ENCODE measurements at regions not wholly inside any gene's neighbourhood (a gene's known extent, or its start where the extent isn't known, plus 50 kb on each side); places are given as distances from the start of the nearest gene placed in this dataset.
A peak's percentile ranks its signal among the peaks of the same experiment; 100 is the strongest.

DNA sequence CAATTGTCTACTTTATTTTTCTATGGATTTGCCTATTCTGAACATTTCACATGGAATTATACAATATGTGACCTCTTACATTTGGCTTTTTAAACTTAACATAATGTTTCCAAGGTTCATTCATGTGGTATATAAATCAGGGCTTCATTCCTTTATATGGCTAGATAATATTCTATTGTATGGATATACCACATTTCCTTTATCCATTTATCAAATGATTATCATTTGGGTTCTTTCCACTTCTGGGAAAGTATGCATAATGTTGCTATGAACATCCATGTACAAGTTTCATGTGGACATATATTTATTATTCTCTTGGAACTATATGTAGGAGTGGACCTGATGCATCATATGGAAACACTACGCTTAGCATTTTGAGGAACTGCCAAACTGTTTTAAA, 99.7 kb upstream of the NCKAP5 start:
- DNase-seq: no peak

DNA sequence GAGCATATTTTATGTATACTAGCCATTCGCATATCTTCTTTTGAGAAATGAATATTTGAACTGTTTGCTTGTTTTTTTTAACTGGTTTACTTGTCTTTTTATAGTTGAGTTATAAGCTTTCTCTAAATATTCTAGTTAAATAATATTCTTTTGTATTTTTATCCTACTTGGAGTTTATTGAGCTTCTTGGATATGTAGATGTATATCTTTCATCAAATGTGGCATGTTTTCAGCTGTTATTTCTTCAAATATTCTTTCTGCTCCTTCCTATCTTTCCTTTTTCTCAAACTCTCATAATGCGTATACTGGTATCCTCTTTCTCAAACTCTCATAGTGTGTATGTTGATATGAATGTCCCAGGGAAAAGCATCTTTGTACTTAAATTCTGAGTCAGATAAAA, 100.3 kb upstream of the NCKAP5 start:
- DNase-seq: no peak

DNA sequence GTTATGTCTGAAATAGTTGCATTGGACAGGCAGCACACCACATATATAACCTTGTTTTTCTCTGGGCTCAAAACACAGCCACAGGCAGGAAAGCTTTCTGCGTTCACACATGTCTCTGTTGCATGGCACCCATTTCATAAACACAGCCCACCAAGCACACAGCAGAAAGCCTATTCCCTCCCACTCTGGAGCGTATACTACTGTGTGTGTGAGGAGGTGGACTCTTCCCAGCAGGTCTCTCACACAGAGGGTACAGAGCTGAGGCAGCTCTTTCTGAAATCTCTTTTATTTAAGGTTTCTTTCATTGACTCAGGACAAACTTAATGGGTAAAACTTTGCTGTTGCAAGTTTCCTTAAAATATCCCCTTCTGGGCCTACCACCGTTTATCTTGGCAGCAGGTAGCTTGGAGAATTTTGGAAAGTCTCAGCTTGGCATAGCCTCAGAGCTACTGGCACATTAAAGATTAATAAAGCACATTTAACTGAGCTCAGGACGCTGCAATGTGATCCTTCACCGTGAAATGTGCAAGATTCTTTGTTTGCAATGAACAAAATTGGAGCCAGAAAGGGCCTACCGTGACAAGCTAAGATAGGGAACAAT, 105.1 kb upstream of the NCKAP5 start:
- no peak for DNase-seq

DNA sequence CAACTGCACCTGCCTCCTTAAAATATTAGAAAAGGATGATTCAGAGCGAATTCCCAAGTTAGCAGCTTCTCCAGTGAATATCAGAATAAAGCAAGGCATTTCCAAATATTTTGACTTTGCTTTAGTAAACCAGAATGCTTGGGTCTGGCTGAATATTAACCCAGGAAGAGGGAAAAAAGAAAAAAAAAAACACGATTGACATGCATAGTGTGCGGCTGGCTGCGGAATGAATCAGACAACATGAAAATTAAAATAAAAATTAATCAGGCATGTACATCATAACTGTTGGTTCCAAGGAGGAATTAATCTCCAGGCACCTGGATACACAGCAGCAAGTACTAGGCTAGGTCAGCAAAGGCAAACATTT, 105.8 kb upstream of the NCKAP5 start:
- DNase-seq: no peak

DNA sequence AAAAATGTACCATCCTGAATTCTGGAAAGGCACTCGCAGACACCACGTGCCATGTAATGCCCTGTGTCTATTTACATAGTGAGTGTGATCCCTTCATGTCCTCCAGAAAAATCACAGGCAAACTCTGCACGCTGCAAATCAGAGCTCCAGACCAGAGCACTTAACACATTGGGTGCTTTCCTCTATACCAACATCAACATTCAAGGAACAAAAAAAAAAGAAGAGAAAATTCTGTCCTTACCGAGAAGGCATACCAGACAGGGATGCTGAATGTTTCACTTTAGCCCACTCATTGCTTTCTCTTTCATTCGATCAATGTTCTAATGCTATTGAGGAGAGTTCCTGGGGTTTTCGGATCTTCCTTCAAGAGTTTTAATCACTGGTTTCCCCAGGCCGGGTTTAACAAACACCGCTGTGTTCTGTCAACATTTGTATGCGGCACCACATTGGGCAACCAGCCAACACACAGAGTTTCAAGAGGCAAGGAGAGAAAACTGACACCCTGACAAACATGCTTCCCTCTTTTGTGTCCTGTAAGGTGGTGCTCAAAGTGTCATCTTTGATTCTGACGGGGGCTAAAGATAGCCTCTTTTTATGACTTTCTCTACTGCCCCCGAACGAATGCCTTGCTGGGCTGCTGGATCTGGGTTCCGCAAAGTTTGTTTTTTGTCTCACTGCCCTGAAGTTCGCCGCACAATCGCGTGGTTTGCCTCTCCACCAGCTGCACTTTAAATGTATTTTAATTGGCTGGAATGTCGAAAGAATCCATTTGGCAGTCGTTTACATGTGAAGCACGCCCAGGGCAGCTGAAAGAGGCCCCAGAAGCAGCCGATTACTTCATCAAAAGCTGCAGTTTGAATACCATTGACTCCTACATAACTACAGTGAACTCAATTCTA, 106.4 kb upstream of the NCKAP5 start:
- peak; percentile 78 for DNase-seq

DNA sequence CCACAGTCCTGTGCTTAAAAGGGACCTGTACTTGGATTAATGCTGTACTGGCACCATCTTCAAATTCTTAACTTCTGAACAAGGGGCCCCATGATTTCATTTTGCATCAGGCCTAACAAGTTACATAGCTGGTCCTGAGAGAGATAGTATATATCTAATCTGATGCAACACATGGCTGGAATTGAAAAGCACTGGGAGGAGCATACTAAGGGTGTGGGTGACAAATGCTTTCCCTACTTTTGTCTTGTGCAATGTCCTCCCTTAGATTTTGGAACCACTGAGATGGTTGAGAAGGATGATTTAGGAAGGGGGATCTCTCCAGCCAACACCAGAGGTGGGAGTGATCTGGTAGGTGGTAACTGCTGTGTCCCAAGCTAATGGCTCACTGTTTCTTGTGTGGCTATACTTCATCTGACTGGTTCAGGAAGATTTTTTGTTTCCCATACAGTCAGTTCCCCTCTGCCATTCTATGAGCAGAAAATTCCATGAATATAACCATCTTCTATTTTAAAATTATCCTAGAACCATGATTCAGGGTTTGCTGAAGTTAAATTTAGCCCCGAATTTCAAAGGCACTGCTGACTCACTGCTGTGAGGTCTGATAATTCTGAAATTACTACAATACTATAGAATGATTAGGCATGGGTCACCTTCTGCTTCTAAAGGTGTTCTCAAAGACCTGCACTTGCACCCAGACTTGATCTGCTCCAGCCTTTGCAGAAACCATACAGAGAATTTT, 108.3 kb upstream of the NCKAP5 start:
- no peak for DNase-seq

DNA sequence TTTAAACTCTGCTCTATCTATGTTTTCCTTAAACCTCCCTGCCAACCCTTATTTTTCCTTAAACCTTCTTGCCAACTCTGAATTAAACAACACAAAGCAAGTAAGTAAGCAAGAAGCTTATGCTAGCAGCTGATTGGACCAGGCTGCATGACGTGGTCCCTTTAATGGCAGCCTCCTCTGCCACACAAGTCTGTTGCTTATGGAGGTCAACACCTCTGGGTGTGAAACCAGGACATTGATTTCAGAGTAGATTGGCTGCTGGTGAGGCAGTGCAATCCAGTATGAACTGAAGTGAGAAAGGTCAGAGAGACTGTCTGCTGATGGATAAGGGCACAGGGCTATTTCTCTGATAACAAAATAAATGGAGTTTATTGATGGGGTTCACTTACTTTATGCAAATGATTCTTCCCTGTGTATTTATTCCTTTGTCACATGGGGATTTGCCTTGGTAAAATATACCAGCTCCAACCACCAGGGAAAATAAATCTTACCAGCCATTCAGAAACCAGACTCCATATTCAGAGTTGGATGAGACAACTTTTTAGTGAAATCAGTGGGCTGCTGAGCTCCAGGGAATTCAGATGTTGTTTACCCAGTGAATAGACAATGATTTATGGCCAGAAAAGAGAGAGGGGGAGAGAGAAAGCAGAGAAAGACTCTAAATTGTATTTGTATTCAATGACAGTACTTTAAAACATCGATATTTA, 112.2 kb upstream of the NCKAP5 start:
- DNase-seq: no peak

DNA sequence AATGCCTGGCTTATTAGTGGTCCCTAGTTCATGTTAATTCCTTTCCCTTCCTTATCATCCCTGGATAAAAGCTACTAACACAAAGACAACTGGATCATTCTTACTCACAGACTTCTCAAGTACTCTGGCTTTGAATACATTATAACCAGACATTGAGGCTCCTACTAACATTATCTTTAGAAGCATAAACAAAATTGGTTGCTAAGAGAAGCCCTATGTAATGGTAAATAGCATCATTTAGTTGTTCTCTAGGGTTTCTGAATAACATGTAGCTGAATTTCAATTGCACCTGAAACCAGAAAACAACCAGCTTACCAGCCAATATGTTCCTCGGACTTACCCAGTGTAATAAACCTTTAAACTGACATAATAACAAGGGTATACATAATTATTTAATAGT, 114.1 kb upstream of the NCKAP5 start:
- no peak for DNase-seq

DNA sequence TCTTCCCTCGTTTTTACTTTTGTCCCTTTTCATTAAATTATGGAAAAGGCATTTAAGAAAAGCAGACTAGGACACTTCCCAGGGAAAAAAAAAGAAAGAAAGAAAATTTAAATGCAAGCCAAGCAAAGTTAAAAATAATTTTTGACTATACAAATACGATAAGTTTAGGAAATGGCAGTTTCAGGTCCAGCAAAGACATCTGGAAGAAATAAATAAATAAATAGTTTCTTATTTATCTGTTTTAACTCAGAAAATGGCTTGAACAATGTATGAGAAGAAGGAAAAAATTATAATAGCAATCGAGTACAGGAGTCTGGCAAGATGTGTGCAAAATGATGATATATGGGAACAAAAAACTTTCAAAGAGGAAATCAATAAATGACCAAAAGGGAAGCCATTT, 114.6 kb upstream of the NCKAP5 start:
- no peak for DNase-seq

DNA sequence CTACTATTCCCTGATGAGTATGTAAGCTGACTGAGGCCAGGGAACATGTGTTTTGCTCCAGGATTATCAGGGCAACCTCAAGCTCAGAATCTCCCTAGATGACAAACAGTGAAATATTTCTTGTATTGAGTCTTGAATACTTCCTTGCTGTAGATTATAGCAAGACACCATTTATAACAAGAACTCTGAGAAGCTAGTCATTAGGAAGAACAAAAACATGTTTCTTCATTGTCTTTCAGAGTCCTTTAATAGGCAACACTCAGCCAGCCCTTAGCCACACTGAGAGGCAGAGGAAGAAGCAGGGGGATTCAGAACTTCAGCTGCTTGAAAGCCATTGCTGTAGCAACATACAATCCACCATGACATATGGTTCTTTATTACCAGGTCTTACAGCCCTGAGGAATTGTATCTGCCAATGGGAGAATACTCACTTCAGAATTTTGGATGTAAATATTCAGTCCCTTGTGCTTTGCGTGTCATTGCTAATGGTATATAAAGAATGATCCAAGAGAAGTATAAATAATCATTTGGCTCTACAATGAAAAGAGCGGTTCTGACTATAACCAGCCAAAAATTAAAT, 117.5 kb upstream of the NCKAP5 start:
- no peak for DNase-seq

DNA sequence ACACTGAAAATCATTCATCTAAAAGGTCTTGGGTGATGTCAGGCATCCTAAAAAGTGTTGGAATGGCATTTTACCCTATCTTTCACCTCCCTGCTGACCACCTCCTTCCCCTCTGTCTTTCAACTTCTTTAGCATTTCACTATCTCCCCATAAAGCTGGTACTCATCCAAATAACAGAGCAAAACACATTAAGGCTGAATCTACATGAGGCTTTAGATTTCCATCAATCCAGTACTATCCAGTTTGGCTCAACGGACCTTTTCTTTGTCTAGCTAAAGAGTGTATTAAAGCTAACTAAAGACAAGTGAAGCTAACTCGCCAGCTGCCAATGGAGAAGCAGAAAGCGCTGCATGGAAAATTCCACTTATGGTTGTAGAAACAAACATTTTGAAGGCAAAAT, 122.5 kb upstream of the NCKAP5 start:
- no peak for DNase-seq

DNA sequence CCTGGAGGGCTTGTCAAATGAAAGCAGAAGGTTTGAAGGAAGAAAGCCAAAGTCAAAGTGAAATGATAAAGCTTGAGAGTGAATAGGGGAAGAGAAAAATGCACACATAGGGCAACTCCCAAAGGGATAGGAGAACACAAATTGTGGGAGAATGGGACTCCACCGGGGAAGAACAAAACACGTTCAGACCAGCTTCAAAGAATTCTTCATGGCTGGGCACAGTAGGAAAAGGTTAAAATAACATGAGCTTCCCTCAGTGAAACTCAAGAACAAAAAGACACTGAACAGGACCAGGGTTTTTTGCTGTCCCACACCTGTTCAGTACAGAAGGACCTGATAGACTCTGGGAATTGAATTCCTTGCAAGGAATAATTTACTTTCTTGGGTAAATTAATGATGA, 123.1 kb upstream of the NCKAP5 start:
- DNase-seq: no peak

DNA sequence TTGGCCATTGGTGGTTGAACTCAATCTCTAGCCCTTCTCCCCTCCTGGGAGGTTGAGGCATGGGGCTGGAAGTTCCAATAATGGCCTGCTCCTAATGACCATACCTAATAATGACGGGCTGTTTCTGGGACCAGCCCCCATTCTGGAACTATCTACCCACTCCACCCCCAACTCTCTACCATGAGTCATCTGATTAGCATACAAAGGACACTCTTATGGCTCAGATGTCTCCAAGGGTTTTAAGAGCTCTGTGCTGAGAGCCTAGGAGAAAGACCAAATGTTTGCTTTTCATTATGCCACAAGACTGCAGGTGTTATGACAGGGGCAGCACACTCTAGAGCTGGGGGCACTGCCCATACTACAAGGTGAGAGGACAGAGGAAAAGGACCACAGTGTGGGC, 137.0 kb upstream of the NCKAP5 start:
- DNase-seq: peak; percentile 38

DNA sequence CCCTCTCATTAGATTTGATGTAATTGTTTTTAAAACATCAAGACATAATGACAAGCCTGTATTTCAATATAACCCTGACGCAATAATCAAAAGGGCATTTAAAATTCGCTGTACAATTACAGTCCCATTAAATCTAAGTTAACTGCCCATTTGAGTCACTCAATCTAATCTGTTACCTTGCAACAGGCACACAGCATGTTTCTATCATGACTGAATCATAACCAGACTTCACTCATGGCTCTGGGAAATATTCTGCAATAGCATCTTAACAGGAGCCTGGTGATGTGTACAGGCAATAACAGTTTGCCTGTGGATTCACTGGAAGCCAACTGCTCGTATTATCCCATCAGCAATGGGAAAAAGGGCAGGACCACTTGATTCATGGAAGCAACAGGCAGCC, 142.3 kb upstream of the NCKAP5 start:
- DNase-seq: no peak

DNA sequence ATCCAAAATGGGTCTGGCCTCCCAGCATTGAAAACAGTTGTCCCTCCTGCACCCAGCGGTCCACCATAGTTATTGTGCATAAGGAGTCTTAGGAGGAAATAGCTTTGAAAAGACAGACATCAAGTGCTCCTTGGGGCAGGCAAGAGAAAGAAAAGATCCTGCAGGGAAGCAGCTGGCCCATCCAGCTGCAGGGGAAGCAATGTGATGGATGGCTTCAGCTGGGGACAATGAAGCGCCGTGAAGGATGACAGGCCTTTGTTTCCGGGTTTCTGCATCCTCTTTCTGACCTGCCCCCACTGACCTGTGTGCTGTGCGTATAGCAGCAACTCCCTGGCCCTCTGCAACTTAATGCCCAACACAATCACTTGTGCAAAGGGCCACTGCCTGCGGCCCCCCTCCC, 142.9 kb upstream of the NCKAP5 start:
- no peak for DNase-seq

DNA sequence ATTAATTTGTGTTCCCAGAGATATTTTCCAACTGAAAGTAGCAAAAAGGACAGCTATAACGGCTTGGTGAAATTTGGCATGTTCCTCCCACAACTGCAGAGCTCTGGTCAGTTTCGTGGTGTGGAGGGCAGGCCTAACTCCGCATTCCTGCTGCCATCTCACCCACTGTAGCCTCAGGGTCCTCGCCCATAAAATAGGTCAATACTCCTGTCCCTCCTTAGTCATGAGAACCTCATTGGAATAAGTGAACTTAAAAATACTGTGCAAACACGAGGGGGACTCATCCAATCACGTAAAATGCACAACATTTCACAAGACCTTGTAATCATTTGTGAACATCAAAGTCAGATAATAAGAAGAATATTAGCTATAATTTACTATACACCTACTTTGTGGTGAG, 143.5 kb upstream of the NCKAP5 start:
- DNase-seq: no peak

DNA sequence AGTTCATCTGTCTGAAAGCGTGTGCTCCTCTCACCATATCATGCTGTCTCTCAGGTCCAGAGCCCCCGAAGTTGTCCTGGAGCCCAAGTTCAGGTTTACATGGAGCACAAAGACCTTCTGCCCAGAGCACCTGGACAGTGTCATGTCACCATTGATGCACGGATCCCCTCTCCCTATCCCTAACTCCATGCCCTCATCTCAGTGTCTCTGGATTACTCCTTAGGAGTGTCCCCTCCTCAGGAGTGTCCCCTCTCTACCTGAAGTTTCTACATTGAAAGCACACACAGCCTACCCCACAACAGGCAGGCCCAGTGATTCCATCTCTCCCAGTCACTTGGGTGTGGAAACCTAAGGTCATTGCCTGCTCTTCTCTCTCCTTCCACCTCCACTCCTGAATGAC, 144.1 kb upstream of the NCKAP5 start:
- DNase-seq: no peak

DNA sequence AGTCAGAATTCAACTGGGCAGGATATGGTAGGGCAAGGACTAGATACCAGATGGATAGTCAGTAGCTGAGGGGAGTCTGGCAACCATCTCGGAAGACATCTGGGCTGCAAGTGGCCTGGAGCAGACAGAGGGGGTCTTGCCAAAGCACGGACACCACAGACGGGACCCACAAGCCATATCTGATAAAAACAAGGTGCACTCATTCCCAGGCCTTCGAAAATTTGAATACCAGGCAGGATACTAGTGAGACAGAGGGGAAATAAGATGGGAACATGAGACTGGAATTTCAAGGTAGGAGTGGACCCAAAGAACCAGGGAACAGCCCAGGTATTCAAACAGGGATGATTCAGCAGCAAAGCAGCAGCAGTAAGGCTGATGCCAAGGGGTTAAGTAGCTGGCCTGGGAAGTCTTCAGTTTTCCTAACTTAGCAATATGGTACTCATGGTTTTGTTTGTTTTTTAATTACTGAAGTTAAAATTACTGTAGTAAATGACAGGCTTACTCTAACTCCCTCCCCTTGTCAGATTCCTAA, 144.9 kb upstream of the NCKAP5 start:
- DNase-seq: no peak

DNA sequence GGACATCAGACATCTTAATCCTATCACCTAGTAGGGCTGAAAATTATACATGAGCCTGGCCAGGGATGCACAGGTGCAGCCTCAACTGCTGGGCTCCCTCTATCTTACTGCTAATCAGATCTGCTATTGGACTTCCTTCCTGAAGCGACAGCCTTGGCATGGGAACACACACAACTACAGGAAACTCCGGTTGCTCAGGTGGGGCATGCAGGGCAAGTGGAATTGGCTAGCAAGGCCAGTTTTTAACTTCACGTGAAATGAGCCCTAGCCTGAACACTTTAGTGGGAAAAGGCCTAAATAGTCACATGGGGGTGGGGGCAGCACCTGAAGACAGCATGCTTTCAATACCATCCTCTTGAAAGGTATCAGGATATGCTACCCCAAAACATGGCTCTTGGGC, 147.9 kb upstream of the NCKAP5 start:
- no peak for DNase-seq

DNA sequence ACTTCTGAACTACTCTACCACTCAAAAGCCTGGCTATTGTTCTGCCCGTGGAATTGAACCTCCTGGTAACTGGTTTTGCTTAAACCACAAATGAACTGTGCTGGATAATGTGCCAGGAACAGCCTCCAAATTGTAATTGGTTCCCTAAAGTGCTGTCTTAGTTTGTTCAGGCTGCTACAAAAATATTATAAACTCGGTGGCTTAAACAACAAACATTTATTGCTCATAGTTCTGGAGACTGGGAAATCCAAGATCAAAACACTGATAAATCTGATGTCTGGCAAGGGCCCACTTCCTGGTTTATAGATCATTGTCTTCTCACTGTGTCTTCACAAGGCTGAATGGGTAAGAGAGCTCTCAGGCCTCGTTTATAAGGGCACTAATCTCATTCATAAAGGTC, 149.2 kb upstream of the NCKAP5 start:
- DNase-seq: no peak

DNA sequence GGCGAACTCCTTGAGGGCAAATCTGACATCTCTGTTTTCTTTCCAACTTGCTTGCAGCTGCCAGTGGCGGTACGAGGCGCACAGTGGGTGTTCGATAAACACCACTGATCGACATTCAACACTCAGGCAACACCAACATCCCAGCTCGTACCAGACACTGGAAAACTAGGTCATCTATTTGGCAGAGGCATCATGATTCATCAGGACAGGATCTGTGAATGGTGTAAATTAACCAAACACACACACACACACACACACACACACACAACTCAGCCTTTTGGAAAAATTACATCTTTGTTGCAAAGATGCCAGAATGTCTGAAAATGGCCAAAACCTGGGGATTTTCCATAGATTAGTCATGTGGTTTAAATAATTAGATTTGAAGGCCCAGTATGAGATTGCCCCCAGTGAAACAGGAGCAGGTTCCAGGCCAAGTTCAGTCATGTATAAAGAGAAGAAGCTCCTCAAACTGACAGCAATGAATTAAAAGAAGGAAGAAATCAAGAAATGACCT, 150.5 kb upstream of the NCKAP5 start:
- no peak for DNase-seq

DNA sequence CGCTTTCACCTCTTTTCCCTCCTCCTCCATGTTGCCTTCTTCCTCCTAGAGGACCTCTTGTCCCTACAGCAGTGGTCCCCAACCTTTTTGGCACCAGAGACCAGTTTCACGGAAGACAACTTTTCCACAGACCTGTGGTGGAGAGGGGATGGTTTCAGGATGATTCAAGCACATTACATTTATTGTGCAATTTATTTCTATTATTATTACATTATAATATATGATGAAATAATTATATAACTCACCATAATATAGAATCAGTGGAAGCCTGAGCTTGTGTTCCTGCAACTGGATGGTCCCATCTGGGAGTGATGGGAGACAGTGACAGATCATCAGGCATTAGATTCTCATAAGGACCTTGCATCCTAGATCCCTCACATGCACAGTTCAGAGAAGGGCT, 152.2 kb upstream of the NCKAP5 start:
- DNase-seq: no peak

DNA sequence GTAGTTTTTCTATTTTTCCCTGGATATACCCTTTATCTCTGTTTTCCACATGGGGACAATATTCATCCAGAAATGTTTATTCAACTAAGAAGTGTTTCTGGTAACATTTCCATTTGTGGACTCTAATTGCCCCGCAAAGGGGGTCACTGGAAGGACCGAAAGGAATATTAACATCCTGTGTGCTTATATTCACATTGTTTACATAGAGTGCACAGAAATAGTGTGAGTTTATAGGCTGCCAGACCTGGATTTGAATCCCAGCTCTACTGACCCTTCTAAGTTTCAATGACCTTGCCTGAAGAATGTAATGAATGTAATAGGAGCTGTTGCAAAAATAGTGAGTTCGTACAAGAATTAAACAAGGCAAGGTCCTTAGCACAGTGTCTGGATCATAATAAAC, 152.9 kb upstream of the NCKAP5 start:
- DNase-seq: no peak

Data from DMS53 (cell line).